ENCODE measurements at regions not wholly inside any gene's neighbourhood (a gene's known extent, or its start where the extent isn't known, plus 50 kb on each side); places are given as distances from the start of the nearest gene placed in this dataset.

GRCh38 chr21:35770101-35770945 is 290.0 kb downstream of the SETD4 start:
- in situ Hi-C loops (cut with MboI; ENCODE audit: low sequenced_read_pairs): no loop called here

- in situ Hi-C loops (cut with MboI; ENCODE audit: low sequenced_read_pairs): no loop called here
Measured at GRCh38 chr21:35768187-35768586, 292.1 kb downstream of the SETD4 start.

GRCh38 chr21:35764586-35764985 is 295.7 kb downstream of the SETD4 start:
- in situ Hi-C loops (cut with MboI; ENCODE audit: low sequenced_read_pairs): no loop called here

GRCh38 chr21:35764077-35764476 is 296.2 kb downstream of the SETD4 start:
- in situ Hi-C loops (cut with MboI; ENCODE audit: low sequenced_read_pairs): no loop called here

- in situ Hi-C loops (cut with MboI; ENCODE audit: low sequenced_read_pairs): no loop called here
Measured at GRCh38 chr21:35754583-35754982, 305.7 kb downstream of the SETD4 start.

GRCh38 chr21:35753308-35753707 is 307.0 kb downstream of the SETD4 start:
- in situ Hi-C loops (cut with MboI; ENCODE audit: low sequenced_read_pairs): no loop called here

- in situ Hi-C loops (cut with MboI; ENCODE audit: low sequenced_read_pairs): no loop called here
Measured at GRCh38 chr21:35751171-35751570, 309.2 kb downstream of the SETD4 start.

GRCh38 chr21:35749904-35750303 is 310.4 kb downstream of the SETD4 start:
- in situ Hi-C loops (cut with MboI; ENCODE audit: low sequenced_read_pairs): no loop called here

- in situ Hi-C loops (cut with MboI; ENCODE audit: low sequenced_read_pairs): no loop called here
Measured at GRCh38 chr21:35748678-35749314, 311.5 kb downstream of the SETD4 start.

- in situ Hi-C loops (cut with MboI; ENCODE audit: low sequenced_read_pairs): no loop called here
Measured at GRCh38 chr21:35743571-35743970, 316.8 kb downstream of the SETD4 start.

GRCh38 chr21:35738347-35738961 is 321.9 kb downstream of the SETD4 start:
- in situ Hi-C loops (cut with MboI; ENCODE audit: low sequenced_read_pairs): no loop called here

- in situ Hi-C loops (cut with MboI; ENCODE audit: low sequenced_read_pairs): no loop called here
Measured at GRCh38 chr21:35737899-35738346, 322.4 kb downstream of the SETD4 start.

GRCh38 chr21:35737449-35737848 is 322.9 kb downstream of the SETD4 start:
- in situ Hi-C loops (cut with MboI; ENCODE audit: low sequenced_read_pairs): no loop called here

- in situ Hi-C loops (cut with MboI; ENCODE audit: low sequenced_read_pairs): no loop called here
Measured at GRCh38 chr21:35732788-35733187, 327.5 kb downstream of the SETD4 start.

GRCh38 chr21:35730325-35730724 is 330.0 kb downstream of the SETD4 start:
- in situ Hi-C loops (cut with MboI; ENCODE audit: low sequenced_read_pairs): no loop called here

- in situ Hi-C loops (cut with MboI; ENCODE audit: low sequenced_read_pairs): no loop called here
Measured at GRCh38 chr21:35727830-35728229, 332.5 kb downstream of the SETD4 start.

GRCh38 chr21:35724156-35724555 is 336.2 kb downstream of the SETD4 start:
- in situ Hi-C loops (cut with MboI; ENCODE audit: low sequenced_read_pairs): no loop called here

GRCh38 chr21:35721701-35722100 is 338.6 kb downstream of the SETD4 start:
- in situ Hi-C loops (cut with MboI; ENCODE audit: low sequenced_read_pairs): no loop called here

- in situ Hi-C loops (cut with MboI; ENCODE audit: low sequenced_read_pairs): no loop called here
Measured at GRCh38 chr21:35720208-35720731, 340.1 kb downstream of the SETD4 start.

- in situ Hi-C loops (cut with MboI; ENCODE audit: low sequenced_read_pairs): no loop called here
Measured at GRCh38 chr21:35719080-35719479, 341.2 kb downstream of the SETD4 start.

GRCh38 chr21:35716876-35717565 is 343.3 kb downstream of the SETD4 start:
- in situ Hi-C loops (cut with MboI; ENCODE audit: low sequenced_read_pairs): no loop called here
